Endodermal cell (in vitro differentiated cells): ENCODE measurements at regions not wholly inside any gene's neighbourhood (a gene's known extent, or its start where the extent isn't known, plus 50 kb on each side); places are given as distances from the start of the nearest gene placed in this dataset.
A peak's percentile ranks its signal among the peaks of the same experiment; 100 is the strongest.

Experiments used
- DNase-seq: peaks from one replicate; pipeline ENCODE4 v3.0.0-alpha.2; 2017
- H3K27ac ChIP-seq: 2 replicates; pipeline ENCODE4 v1.5.1; 2013; ENCODE audit warnings: mild to moderate bottlenecking, low read depth, low read length, moderate library complexity
- H3K27me3 ChIP-seq: 2 replicates; pipeline ENCODE4 v1.6.1; 2013; ENCODE audit warnings: mild to moderate bottlenecking, low read length, moderate library complexity; ENCODE audit not compliant: insufficient read depth, control insufficient read depth, poor library complexity, severe bottlenecking
- H3K36me3 ChIP-seq: 2 replicates; pipeline ENCODE4 v1.7.0; 2013; ENCODE audit warnings: mild to moderate bottlenecking, low read length, moderate library complexity; ENCODE audit not compliant: control insufficient read depth, insufficient read depth
- H3K4me1 ChIP-seq: one replicate; pipeline ENCODE4 v1.7.0; 2013; ENCODE audit warnings: low read length; ENCODE audit not compliant: control insufficient read depth, insufficient read depth
- H3K4me3 ChIP-seq: 2 replicates; pipeline ENCODE4 v1.5.1; 2013; ENCODE audit warnings: mild to moderate bottlenecking, low read length, moderate library complexity
- H3K9ac ChIP-seq: 2 replicates; pipeline ENCODE4 v1.6.1; 2013; ENCODE audit warnings: mild to moderate bottlenecking, low read length, moderate library complexity; ENCODE audit not compliant: poor library complexity, severe bottlenecking; ENCODE audit errors: extremely low read depth
- H3K9me3 ChIP-seq: 2 replicates; pipeline ENCODE4 v1.6.1; 2013; ENCODE audit warnings: mild to moderate bottlenecking, low read length, moderate library complexity; ENCODE audit not compliant: control insufficient read depth
- H3K27ac Mint-ChIP-seq: 2 replicates; pipeline ENCODE4 v1.8.0; 2020; ENCODE audit warnings: mixed read lengths
- H3K27me3 Mint-ChIP-seq: 2 replicates; pipeline ENCODE4 v1.8.0; 2021; ENCODE audit warnings: mild to moderate bottlenecking, mixed read lengths; ENCODE audit not compliant: insufficient read depth
- H3K36me3 Mint-ChIP-seq: 2 replicates; pipeline ENCODE4 v1.8.0; 2020; ENCODE audit warnings: low read depth, mixed read lengths
- H3K4me1 Mint-ChIP-seq: 2 replicates; pipeline ENCODE4 v1.8.0; 2020; ENCODE audit warnings: mixed read lengths
- H3K4me3 Mint-ChIP-seq: 2 replicates; pipeline ENCODE4 v1.8.0; 2020; ENCODE audit warnings: mild to moderate bottlenecking, moderate library complexity, mixed read lengths
- H3K9me3 Mint-ChIP-seq: 2 replicates; pipeline ENCODE4 v1.8.0; 2020; ENCODE audit warnings: mild to moderate bottlenecking, mixed read lengths
- CTCF ChIP-seq: fragments of 200-600 bp; sonication (generic); conservative IDR thresholded peaks from 2 replicates; pipeline ENCODE4 v1.5.0; 2021; ENCODE audit warnings: antibody characterized with exemption, mild to moderate bottlenecking
- WGBS, 2 experiments: methylation state at CpG; one replicate each; pipeline versions ENCODE4 v1.1.5 to v1.1.7; 2013; ENCODE audit warnings: missing lambda C conversion rate in 2 of 2, mixed read lengths in 1 of 2; ENCODE audit not compliant: insufficient coverage in 1 of 2, insufficient read length in 1 of 2; 5-methylcytosine and 5-hydroxymethylcytosine counted together

- no peaks in the 10 kb centered on the region for H3K4me1 ChIP-seq
- no peak overlapping the region for H3K4me3 ChIP-seq
- no peak overlapping the region for H3K27ac ChIP-seq
- peaks cover 19% of the 10 kb centered on the region for H3K9me3 Mint-ChIP-seq
- no peaks in the 10 kb centered on the region for H3K9me3 ChIP-seq
- no peaks in the 10 kb centered on the region for H3K4me1 Mint-ChIP-seq
- TF ChIP-seq CTCF: no peak
- peaks cover 28% of the 10 kb centered on the region for H3K27me3 Mint-ChIP-seq
- no peak overlapping the region for H3K27ac Mint-ChIP-seq
- no peaks in the 10 kb centered on the region for H3K36me3 Mint-ChIP-seq
- DNase-seq: peak; percentile 70
- no peak overlapping the region for H3K9ac ChIP-seq
- no peak overlapping the region for H3K4me3 Mint-ChIP-seq
- H3K27me3 ChIP-seq: peaks cover 24% of the 10 kb centered on the region
- no peaks in the 10 kb centered on the region for H3K36me3 ChIP-seq
- WGBS, 2 experiments: 81 to 83% methylated on average over 8 of the region's 8 CpGs
These were observed 304.1 kb upstream of the C16orf82 start for GRCh38 chr16:26762594-26762993.

GRCh38 chr16:26765087-26765486 lies 301.6 kb upstream of the C16orf82 start:
- H3K27me3 Mint-ChIP-seq: peaks cover 42% of the 10 kb centered on the region
- H3K9ac ChIP-seq: no peak overlapping the region
- H3K27ac ChIP-seq: no peak overlapping the region
- WGBS, 2 experiments: 49 to 51% methylated on average over 3 to 4 of the region's 4 CpGs
- no peak overlapping the region for H3K4me3 ChIP-seq
- H3K9me3 Mint-ChIP-seq: peaks cover 4% of the 10 kb centered on the region
- no peaks in the 10 kb centered on the region for H3K36me3 Mint-ChIP-seq
- DNase-seq: peak; percentile 65
- peaks cover 44% of the 10 kb centered on the region for H3K27me3 ChIP-seq
- H3K36me3 ChIP-seq: no peaks in the 10 kb centered on the region
- no peaks in the 10 kb centered on the region for H3K9me3 ChIP-seq
- peak; percentile 58 for TF ChIP-seq CTCF
- H3K4me1 ChIP-seq: no peaks in the 10 kb centered on the region
- H3K4me1 Mint-ChIP-seq: no peaks in the 10 kb centered on the region
- H3K27ac Mint-ChIP-seq: no peak overlapping the region
- no peak overlapping the region for H3K4me3 Mint-ChIP-seq

- Histone ChIP-seq H3K36me3 (no peaks in the 10 kb centered on the region), H3K27ac (no peak overlapping the region), H3K4me1 (no peaks in the 10 kb centered on the region), H3K9me3 (no peaks in the 10 kb centered on the region), H3K9ac (no peak overlapping the region), H3K27me3 (peaks cover 52% of the 10 kb centered on the region), H3K4me3 (no peak overlapping the region)
- Mint-ChIP-seq H3K27ac (no peak overlapping the region), H3K36me3 (no peaks in the 10 kb centered on the region), H3K27me3 (peaks cover 53% of the 10 kb centered on the region), H3K4me3 (no peak overlapping the region), H3K4me1 (no peaks in the 10 kb centered on the region), H3K9me3 (no peaks in the 10 kb centered on the region)
- DNase-seq: no peak
- no peak for TF ChIP-seq CTCF
- WGBS, 2 experiments: 75 to 83% methylated on average over 7 to 9 of the region's 9 CpGs
These were observed 298.2 kb upstream of the C16orf82 start for GRCh38 chr16:26768385-26769010.
